ENCODE measurements at regions not wholly inside any gene's neighbourhood (a gene's known extent, or its start where the extent isn't known, plus 50 kb on each side); places are given as distances from the start of the nearest gene placed in this dataset.

DNA sequence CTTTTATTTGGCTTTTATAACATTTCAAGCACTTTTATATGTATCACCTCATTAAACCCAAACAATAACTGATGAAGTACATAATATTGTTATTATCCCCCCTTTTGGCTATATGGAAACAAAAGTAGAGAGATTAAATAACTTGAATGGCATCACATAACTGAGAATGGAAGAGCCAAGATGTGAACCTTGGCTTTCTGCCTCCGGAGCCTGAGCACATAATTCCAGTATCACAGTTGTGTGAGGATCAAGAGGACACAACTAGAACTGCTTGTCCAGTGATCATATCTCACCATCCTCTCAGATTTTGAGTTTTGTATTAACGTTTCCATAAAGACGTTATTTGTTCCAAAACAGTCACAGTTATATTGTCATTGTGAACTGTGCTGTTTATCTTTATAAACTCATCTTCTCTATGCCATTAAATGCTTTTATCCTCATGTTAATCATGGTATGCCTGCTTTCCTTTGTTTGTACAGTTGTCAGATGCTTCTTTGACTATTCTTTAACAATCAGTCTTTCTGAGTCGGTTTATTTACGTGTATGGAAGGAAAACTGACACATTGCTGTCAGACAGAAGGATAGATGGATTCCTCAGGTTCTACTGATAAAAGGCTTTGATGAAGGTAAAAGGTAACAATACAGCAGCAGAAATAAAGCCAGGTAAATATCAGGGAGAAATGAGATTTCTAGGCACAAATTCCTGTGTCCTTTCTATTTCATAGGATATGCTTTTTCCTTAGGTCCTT lies 92.0 kb upstream of the FAM13C start:
- ChIA-PET POLR2A (no interaction called here), CTCF (no interaction called here)
- intact Hi-C loops (cut with DNase I, micrococcal nuclease), result no loop called here
- peaks cover 3% of the 10 kb centered on the region for H3K9me3 Mint-ChIP-seq
- H3K27ac Mint-ChIP-seq, result no peak overlapping the region
- H3K27me3 ChIP-seq (ENCODE audit: control insufficient read depth in 1 of 2, insufficient read depth in 2 of 2, low read length in 2 of 2), result no peaks in the 10 kb centered on the region
- H3K9me3 ChIP-seq (ENCODE audit: control insufficient read depth in 1 of 2, insufficient read depth in 1 of 2, low read length in 2 of 2), result no peaks in the 10 kb centered on the region
- no peak overlapping the region for H3K4me3 Mint-ChIP-seq
- no peaks in the 10 kb centered on the region for H3K36me3 Mint-ChIP-seq (ENCODE audit: low read depth)
- no peak overlapping the region for H3K27ac ChIP-seq (ENCODE audit: low read depth in 1 of 2, low read length in 2 of 2)
- no peak for DNase-seq
- no peak for ATAC-seq (ENCODE audit: poor library complexity)
- H3K36me3 ChIP-seq (ENCODE audit: insufficient read depth, low read length), result no peaks in the 10 kb centered on the region
- no peak overlapping the region for H3K4me3 ChIP-seq (ENCODE audit: low read length)
- TF ChIP-seq CTCF (IDR thresholded peaks at IDR 0.05), result no peak
- no peaks in the 10 kb centered on the region for H3K4me1 Mint-ChIP-seq (ENCODE audit: low read depth)
- H3K27me3 Mint-ChIP-seq, result no peaks in the 10 kb centered on the region
- no peaks in the 10 kb centered on the region for H3K4me1 ChIP-seq (ENCODE audit: insufficient read depth, low read length)

DNA sequence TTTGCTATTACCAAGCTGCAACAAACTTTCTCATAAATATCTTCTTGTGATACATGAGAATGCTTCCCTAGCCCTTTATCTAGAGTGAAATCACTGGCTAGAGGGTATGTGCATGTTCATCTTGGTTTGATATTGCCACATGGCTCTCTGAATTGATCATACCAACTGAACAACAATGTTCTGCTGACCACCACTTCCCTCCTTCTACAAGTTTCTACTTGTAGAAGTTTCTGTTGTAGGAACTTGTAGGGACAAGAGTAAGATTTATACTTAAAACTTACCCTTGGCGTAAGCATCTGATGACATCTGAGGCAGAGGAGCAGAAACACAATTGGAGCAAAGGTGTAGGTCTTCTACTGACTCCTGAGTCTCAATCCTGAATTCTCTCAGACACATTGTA lies 86.3 kb upstream of the FAM13C start:
- Histone ChIP-seq H3K4me1 (ENCODE audit: insufficient read depth, low read length) (no peaks in the 10 kb centered on the region), H3K4me3 (ENCODE audit: low read length) (no peak overlapping the region), H3K9me3 (ENCODE audit: control insufficient read depth in 1 of 2, insufficient read depth in 1 of 2, low read length in 2 of 2) (no peaks in the 10 kb centered on the region), H3K36me3 (ENCODE audit: insufficient read depth, low read length) (no peaks in the 10 kb centered on the region), H3K27me3 (ENCODE audit: control insufficient read depth in 1 of 2, insufficient read depth in 2 of 2, low read length in 2 of 2) (no peaks in the 10 kb centered on the region), H3K27ac (ENCODE audit: low read depth in 1 of 2, low read length in 2 of 2) (no peak overlapping the region)
- peaks cover 8% of the 10 kb centered on the region for H3K9me3 Mint-ChIP-seq
- ChIA-PET POLR2A (no interaction called here), CTCF (no interaction called here)
- ATAC-seq (ENCODE audit: poor library complexity), result no peak
- no peaks in the 10 kb centered on the region for H3K27me3 Mint-ChIP-seq
- no peak for DNase-seq
- H3K4me3 Mint-ChIP-seq, result no peak overlapping the region
- no peak overlapping the region for H3K27ac Mint-ChIP-seq
- intact Hi-C loops (cut with DNase I, micrococcal nuclease), result no loop called here
- no peaks in the 10 kb centered on the region for H3K36me3 Mint-ChIP-seq (ENCODE audit: low read depth)
- no peak for TF ChIP-seq CTCF (IDR thresholded peaks at IDR 0.05)
- H3K4me1 Mint-ChIP-seq (ENCODE audit: low read depth), result no peaks in the 10 kb centered on the region

DNA sequence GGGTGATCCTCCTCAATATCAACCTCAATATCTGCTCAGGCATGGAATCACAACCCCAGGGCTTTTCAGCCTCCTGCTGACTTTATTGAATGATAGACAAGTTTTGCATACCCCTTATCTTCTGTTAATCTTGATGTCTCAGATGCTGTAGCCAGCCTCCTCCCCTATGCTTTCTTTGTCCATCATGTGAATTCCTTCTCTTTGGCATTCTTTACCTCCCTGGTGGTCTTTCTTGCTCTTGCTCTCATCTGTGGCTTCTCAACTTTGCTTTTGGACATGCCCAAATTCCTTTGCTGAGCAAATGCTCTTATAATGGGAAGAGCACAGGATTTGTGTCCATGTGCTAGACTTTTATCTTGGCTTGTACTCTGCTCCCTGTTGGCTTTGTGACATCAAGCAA lies 73.4 kb upstream of the FAM13C start:
- H3K4me3 Mint-ChIP-seq, result no peak overlapping the region
- CTCF ChIA-PET, result no interaction called here

More for the DNA sequence above, 73.4 kb upstream of the FAM13C start:
- no peaks in the 10 kb centered on the region for H3K9me3 ChIP-seq (ENCODE audit: control insufficient read depth in 1 of 2, insufficient read depth in 1 of 2, low read length in 2 of 2)
- Mint-ChIP-seq H3K27me3 (no peaks in the 10 kb centered on the region), H3K27ac (no peak overlapping the region), H3K36me3 (ENCODE audit: low read depth) (no peaks in the 10 kb centered on the region), H3K4me1 (ENCODE audit: low read depth) (no peaks in the 10 kb centered on the region), H3K9me3 (peaks cover 14% of the 10 kb centered on the region)
- H3K27ac ChIP-seq (ENCODE audit: low read depth in 1 of 2, low read length in 2 of 2), result no peak overlapping the region
- no peaks in the 10 kb centered on the region for H3K36me3 ChIP-seq (ENCODE audit: insufficient read depth, low read length)
- TF ChIP-seq CTCF (IDR thresholded peaks at IDR 0.05), result no peak
- DNase-seq (no peak), ATAC-seq (ENCODE audit: poor library complexity) (no peak)
- intact Hi-C loops (cut with DNase I, micrococcal nuclease), result no loop called here
- no peak overlapping the region for H3K4me3 ChIP-seq (ENCODE audit: low read length)
- POLR2A ChIA-PET, result no interaction called here
- no peaks in the 10 kb centered on the region for H3K27me3 ChIP-seq (ENCODE audit: control insufficient read depth in 1 of 2, insufficient read depth in 2 of 2, low read length in 2 of 2)
- no peaks in the 10 kb centered on the region for H3K4me1 ChIP-seq (ENCODE audit: insufficient read depth, low read length)
